GM10266 (cell line): ENCODE measurements at regions not wholly inside any gene's neighbourhood (a gene's known extent, or its start where the extent isn't known, plus 50 kb on each side); places are given as distances from the start of the nearest gene placed in this dataset.

ENCODE experiments used
- DNase-seq: peaks from one replicate; pipeline ENCODE4 v3.0.0; 2012; ENCODE audit errors: extremely low spot score
- TF ChIP-seq, protein P1 (sequence below): IDR thresholded peaks from 2 replicates; pipeline ENCODE4 v1.5.1; 2012; ENCODE audit warnings: mild to moderate bottlenecking, low read depth; ENCODE audit not compliant: control insufficient read depth, insufficient read depth; ENCODE audit errors: missing control alignments

DNA sequence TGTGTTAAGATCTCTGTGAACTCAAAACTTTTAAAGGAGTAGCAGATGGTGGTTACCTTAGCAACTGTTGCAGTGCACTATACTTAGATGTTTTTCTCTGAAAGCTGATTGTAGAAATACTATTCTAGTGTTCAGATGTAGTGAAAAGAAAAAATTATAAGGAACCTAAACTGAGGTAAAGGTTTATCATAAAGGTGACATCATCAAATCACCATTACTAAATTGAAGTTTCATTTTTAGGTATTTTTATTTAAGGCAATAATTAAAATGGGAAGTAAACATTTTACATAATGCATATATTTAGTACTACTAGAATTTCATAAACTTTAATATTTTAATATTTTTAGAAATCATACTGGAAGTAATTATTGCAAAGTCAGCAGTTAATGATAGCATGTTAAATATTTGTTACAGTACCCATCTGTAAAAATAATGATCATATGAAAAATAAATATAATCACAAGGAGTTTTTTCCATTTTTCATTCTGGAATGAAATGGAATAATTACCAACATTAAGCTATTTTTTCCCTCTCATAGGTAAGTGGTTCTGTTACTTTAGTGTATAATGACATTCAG is 141.1 kb upstream of the NAV3 start:
- TF ChIP-seq, protein P1, sequence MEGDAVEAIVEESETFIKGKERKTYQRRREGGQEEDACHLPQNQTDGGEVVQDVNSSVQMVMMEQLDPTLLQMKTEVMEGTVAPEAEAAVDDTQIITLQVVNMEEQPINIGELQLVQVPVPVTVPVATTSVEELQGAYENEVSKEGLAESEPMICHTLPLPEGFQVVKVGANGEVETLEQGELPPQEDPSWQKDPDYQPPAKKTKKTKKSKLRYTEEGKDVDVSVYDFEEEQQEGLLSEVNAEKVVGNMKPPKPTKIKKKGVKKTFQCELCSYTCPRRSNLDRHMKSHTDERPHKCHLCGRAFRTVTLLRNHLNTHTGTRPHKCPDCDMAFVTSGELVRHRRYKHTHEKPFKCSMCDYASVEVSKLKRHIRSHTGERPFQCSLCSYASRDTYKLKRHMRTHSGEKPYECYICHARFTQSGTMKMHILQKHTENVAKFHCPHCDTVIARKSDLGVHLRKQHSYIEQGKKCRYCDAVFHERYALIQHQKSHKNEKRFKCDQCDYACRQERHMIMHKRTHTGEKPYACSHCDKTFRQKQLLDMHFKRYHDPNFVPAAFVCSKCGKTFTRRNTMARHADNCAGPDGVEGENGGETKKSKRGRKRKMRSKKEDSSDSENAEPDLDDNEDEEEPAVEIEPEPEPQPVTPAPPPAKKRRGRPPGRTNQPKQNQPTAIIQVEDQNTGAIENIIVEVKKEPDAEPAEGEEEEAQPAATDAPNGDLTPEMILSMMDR, result no peak
- DNase-seq, result no peak

DNA sequence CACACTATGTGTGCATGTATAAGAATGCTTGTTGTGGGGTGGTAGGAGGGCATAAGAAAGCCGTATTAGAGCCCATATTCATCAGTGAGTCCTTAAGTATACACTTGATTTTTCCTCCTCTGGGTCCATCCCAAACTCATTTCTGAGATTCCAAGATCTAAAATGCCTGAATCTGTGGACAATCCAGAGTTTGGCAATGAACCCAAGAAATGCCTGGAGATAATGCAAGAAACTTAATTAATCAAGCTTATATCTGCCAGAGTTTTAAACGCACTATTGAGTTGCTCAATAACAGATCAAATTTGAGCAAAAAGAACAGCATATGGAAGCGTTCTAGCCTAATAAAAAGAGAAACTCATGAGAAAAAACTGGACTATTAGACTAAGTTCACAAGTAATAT is 143.4 kb upstream of the NAV3 start:
- no peak for DNase-seq
- TF ChIP-seq, protein P1, result no peak

DNA sequence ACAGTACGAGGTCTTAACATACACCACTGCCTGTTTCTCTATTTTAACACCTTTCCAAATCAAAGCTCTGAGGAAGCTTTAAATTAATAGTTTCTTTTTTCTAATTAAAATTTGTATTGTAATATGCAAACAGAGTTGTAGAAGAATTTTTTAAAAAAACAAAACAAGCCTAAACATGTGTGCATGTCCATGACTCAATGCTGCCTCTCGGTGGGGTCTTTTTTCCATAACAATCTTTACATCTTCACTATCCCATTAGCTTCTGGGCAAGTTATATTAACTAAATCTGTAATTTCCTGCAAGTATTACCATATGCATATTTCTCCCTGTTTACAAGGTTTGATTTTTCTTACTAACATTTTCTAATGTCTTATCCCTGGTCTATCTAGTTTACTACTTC is 143.9 kb upstream of the NAV3 start:
- DNase-seq, result no peak
- TF ChIP-seq, protein P1, result no peak

DNA sequence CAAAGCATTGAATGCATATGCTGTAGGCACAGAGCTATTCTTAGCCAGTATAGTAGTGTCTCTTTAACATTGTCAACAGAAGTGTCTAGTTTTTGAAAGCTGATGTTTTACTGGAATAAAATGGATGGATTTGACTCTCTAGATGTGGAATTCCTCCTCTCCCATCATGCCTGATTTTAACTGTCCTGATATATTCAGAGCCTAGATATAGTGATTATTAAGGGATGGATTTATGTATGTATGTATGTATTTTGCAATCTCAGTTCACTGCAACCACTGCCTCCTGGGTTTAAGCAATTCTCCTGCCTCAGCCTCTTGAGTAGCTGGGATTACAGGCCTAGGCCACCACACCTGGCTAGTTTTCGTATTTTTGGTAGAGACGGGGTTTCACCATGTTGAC is 144.8 kb upstream of the NAV3 start:
- TF ChIP-seq, protein P1, result no peak
- no peak for DNase-seq

DNA sequence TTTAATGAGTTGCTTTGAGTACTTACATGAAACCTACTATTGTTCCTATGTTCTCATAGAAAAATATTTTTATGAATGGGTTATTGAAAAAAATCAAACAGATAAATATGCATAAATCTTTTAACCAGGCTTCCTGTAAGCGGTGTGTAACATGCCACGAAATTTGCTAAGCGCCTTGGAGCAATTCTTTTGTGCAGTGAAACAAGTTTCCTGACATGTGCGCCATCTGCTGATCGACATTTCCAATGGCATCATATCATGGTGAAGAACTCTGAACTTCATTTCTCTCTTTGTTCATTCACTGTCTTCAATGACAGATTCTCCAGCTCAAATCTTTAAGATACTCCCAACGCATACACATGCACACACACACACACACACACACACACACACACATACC is 145.6 kb upstream of the NAV3 start:
- TF ChIP-seq, protein P1, result peak; percentile 66
- DNase-seq, result peak; percentile 9

DNA sequence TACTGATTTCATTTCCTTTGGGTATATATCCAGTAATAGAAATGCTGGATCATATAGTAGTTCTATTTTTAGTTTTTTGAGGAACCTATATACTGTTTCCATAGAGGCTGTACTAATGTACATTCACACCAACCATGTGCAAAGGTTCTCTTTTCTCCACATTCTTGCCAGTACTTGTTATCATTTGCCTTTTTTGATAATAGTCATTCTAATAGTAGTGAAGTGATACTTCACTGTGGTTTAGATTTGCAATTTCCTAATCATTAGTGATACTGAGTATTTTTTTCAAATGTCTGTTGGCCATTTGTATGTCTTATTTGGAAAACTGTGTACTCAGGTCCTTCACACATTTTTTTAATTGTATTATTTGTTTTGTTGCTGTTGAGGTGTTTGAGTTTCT is 148.2 kb upstream of the NAV3 start:
- no peak for DNase-seq
- TF ChIP-seq, protein P1, result no peak

DNA sequence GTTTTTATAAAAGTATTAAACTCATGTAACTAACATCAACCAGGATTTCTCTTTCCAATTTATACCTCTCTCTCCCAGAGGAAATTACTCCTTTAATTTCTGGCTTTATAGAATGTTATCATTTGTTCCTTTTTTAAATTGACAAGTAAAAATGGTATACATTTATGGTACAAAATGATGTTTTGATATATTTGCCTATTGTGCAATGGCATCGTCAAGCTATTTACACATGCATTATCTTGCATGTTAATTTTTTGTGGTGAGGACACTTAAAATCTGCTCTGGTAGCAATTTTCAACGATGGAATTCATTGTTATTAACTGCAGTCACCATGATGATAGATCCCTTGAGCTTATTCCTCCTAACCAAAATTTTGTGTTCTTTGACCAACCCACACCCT is 149.0 kb upstream of the NAV3 start:
- DNase-seq, result no peak
- TF ChIP-seq, protein P1, result no peak
